Uterus (tissue), 3 donors: ENCODE measurements at regions not wholly inside any gene's neighbourhood (a gene's known extent, or its start where the extent isn't known, plus 50 kb on each side); places are given as distances from the start of the nearest gene placed in this dataset.

Experiments
- DNase-seq, 2 donors: peaks; one replicate each; pipeline ENCODE4 v3.0.0-alpha.2; 2019 to 2020
- H3K27ac ChIP-seq, 2 donors: fragments of 200-600 bp; sonication (generic); 1 replicate in 1 of 2; 2 replicates in 1 of 2; pipeline ENCODE4 v1.5.1; 2016 to 2018
- H3K27me3 ChIP-seq, 2 donors: fragments of 200-600 bp; sonication (generic); one replicate each; pipeline ENCODE4 v1.5.1; 2018 to 2019; ENCODE audit warnings: control low read depth in 1 of 2
- H3K36me3 ChIP-seq, 2 donors: fragments of 200-600 bp; sonication (generic); one replicate each; pipeline ENCODE4 v1.5.1; 2019; ENCODE audit warnings: control low read depth in 1 of 2
- H3K4me1 ChIP-seq, 2 donors: fragments of 200-600 bp; sonication (generic); one replicate each; pipeline ENCODE4 v1.5.1; 2018 to 2019; ENCODE audit warnings: control low read depth in 1 of 2
- H3K4me3 ChIP-seq, 2 donors: fragments of 200-600 bp; sonication (generic); 1 replicate in 1 of 2; 2 replicates in 1 of 2; pipeline ENCODE4 v1.5.1; 2018 to 2019; ENCODE audit warnings: mild to moderate bottlenecking in 1 of 2
- H3K9me3 ChIP-seq, 2 donors: fragments of 200-600 bp; sonication (generic); one replicate each; pipeline ENCODE4 v1.5.1; 2019; ENCODE audit warnings: control low read depth in 1 of 2
- CTCF ChIP-seq, 4 experiments: fragments of 200-600 bp in 2 of 4; fragments of 450-650 bp in 2 of 4; sonication (generic) in 2 of 4; IDR thresholded peaks; one replicate each; pipeline ENCODE4 v1.5.1; 2016 to 2019; ENCODE audit warnings: antibody characterized with exemption in 4 of 4, mild to moderate bottlenecking in 2 of 4, moderate library complexity in 1 of 4
- POLR2A ChIP-seq, 2 donors: fragments of 450-650 bp; IDR thresholded peaks; one replicate each; pipeline ENCODE4 v1.6.1; 2016; ENCODE audit warnings: antibody characterized with exemption in 2 of 2, mild to moderate bottlenecking in 1 of 2, moderate library complexity in 1 of 2
- intact Hi-C: fragments of 100-400 bp; cut with DNase I; formaldehyde crosslinking; loops from one replicate; pipeline ENCODE4 v1.15.1; 2023; ENCODE audit warnings: low total_unique reads
- donor health status: DM: yes; HTN: yes; CAD: no.

GRCh38 chr4:160505724-160506123 is 1402.8 kb downstream of the RAPGEF2 start:
- Histone ChIP-seq H3K9me3 (no peaks in the 10 kb centered on the region), H3K4me1 (no peaks in the 10 kb centered on the region), H3K27ac (no peak overlapping the region), H3K4me3 (no peak overlapping the region), H3K27me3 (no peaks in the 10 kb centered on the region), H3K36me3 (no peaks in the 10 kb centered on the region)
- TF ChIP-seq CTCF (IDR thresholded peaks at IDR 0.05) (no peak), POLR2A (IDR thresholded peaks at IDR 0.05) (no peak)
- intact Hi-C loops, result no loop called here
- DNase-seq, result no peak

- DNase-seq, result no peak
- Histone ChIP-seq H3K4me1 (no peaks in the 10 kb centered on the region), H3K9me3 (no peaks in the 10 kb centered on the region), H3K27me3 (no peaks in the 10 kb centered on the region), H3K36me3 (no peaks in the 10 kb centered on the region), H3K27ac (no peak overlapping the region), H3K4me3 (no peak overlapping the region)
- no peak for TF ChIP-seq POLR2A (IDR thresholded peaks at IDR 0.05)
- TF ChIP-seq CTCF (IDR thresholded peaks at IDR 0.05), result no peak
- intact Hi-C loops, result no loop called here
Observed at GRCh38 chr4:160510928-160511327, 1408.0 kb downstream of the RAPGEF2 start.

- intact Hi-C loops, result no loop called here
- H3K9me3 ChIP-seq, result no peaks in the 10 kb centered on the region
- no peak for DNase-seq
- no peaks in the 10 kb centered on the region for H3K36me3 ChIP-seq
- no peak overlapping the region for H3K27ac ChIP-seq
- no peaks in the 10 kb centered on the region for H3K4me1 ChIP-seq
- TF ChIP-seq CTCF (IDR thresholded peaks at IDR 0.05), result no peak
- no peak for TF ChIP-seq POLR2A (IDR thresholded peaks at IDR 0.05)
- no peak overlapping the region for H3K4me3 ChIP-seq
- H3K27me3 ChIP-seq, result no peaks in the 10 kb centered on the region
Observed at GRCh38 chr4:160514126-160514525, 1411.2 kb downstream of the RAPGEF2 start.

GRCh38 chr4:160523231-160523630 is 1420.4 kb downstream of the RAPGEF2 start:
- intact Hi-C loops, result no loop called here

GRCh38 chr4:160537681-160538080 is 1434.8 kb downstream of the RAPGEF2 start:
- Histone ChIP-seq H3K4me3 (no peak overlapping the region), H3K9me3 (no peaks in the 10 kb centered on the region), H3K27me3 (no peaks in the 10 kb centered on the region), H3K4me1 (no peaks in the 10 kb centered on the region), H3K27ac (no peak overlapping the region), H3K36me3 (no peaks in the 10 kb centered on the region)
- TF ChIP-seq CTCF (IDR thresholded peaks at IDR 0.05), result no peak
- TF ChIP-seq POLR2A (IDR thresholded peaks at IDR 0.05), result no peak
- intact Hi-C loops, result no loop called here
- no peak for DNase-seq

More at GRCh38 chr4:160523231-160523630, 1420.4 kb downstream of the RAPGEF2 start:
- Histone ChIP-seq H3K27me3 (no peaks in the 10 kb centered on the region), H3K27ac (no peak overlapping the region), H3K36me3 (no peaks in the 10 kb centered on the region), H3K4me1 (no peaks in the 10 kb centered on the region), H3K9me3 (no peaks in the 10 kb centered on the region), H3K4me3 (no peak overlapping the region)
- no peak for DNase-seq
- TF ChIP-seq POLR2A (IDR thresholded peaks at IDR 0.05), result no peak
- no peak for TF ChIP-seq CTCF (IDR thresholded peaks at IDR 0.05)
